ENCODE measurements at regions not wholly inside any gene's neighbourhood (a gene's known extent, or its start where the extent isn't known, plus 50 kb on each side); places are given as distances from the start of the nearest gene placed in this dataset.

- Histone ChIP-seq H3K79me2 (ENCODE audit: insufficient read depth, low read depth) (no peaks in the 10 kb centered on the region), H3K4me1 (ENCODE audit: low read depth, poor library complexity, severe bottlenecking) (no peaks in the 10 kb centered on the region), H2AFZ (ENCODE audit: low read depth) (no peak overlapping the region), H3K9ac (no peak overlapping the region), H3K4me2 (no peak overlapping the region), H3K36me3 (ENCODE audit: insufficient read depth) (no peaks in the 10 kb centered on the region), H4K20me1 (ENCODE audit: insufficient read depth) (no peaks in the 10 kb centered on the region), H3K27me3 (ENCODE audit: insufficient read depth, low read depth) (no peaks in the 10 kb centered on the region), H3K4me3 (IDR thresholded peaks at IDR 0.05; ENCODE audit: insufficient read depth, low read depth, low read length) (no peak overlapping the region), H3K27ac (no peak overlapping the region)
- TF ChIP-seq CTCF (conservative IDR thresholded peaks at IDR 0.05; ENCODE audit: low read depth, low read length) = no peak
These were observed 309.5 kb upstream of the PODXL start for GRCh38 chr7:131865911-131866310.

- Histone ChIP-seq H4K20me1 (ENCODE audit: insufficient read depth) (no peaks in the 10 kb centered on the region), H3K9ac (no peak overlapping the region), H3K27me3 (ENCODE audit: insufficient read depth, low read depth) (no peaks in the 10 kb centered on the region), H3K36me3 (ENCODE audit: insufficient read depth) (no peaks in the 10 kb centered on the region), H3K27ac (no peak overlapping the region), H3K4me1 (ENCODE audit: low read depth, poor library complexity, severe bottlenecking) (no peaks in the 10 kb centered on the region), H2AFZ (ENCODE audit: low read depth) (no peak overlapping the region), H3K79me2 (ENCODE audit: insufficient read depth, low read depth) (no peaks in the 10 kb centered on the region), H3K4me3 (IDR thresholded peaks at IDR 0.05; ENCODE audit: insufficient read depth, low read depth, low read length) (no peak overlapping the region), H3K4me2 (no peak overlapping the region)
- no peak for TF ChIP-seq CTCF (conservative IDR thresholded peaks at IDR 0.05; ENCODE audit: low read depth, low read length)
These were observed 305.4 kb upstream of the PODXL start for GRCh38 chr7:131861620-131862346.

- Histone ChIP-seq H3K36me3 (ENCODE audit: insufficient read depth) (no peaks in the 10 kb centered on the region), H3K27me3 (ENCODE audit: insufficient read depth, low read depth) (no peaks in the 10 kb centered on the region), H3K79me2 (ENCODE audit: insufficient read depth, low read depth) (no peaks in the 10 kb centered on the region), H2AFZ (ENCODE audit: low read depth) (no peak overlapping the region), H3K4me3 (IDR thresholded peaks at IDR 0.05; ENCODE audit: insufficient read depth, low read depth, low read length) (no peak overlapping the region), H3K27ac (no peak overlapping the region), H3K9ac (no peak overlapping the region), H3K4me1 (ENCODE audit: low read depth, poor library complexity, severe bottlenecking) (no peaks in the 10 kb centered on the region), H3K4me2 (no peak overlapping the region), H4K20me1 (ENCODE audit: insufficient read depth) (no peaks in the 10 kb centered on the region)
- peak; percentile 93 for TF ChIP-seq CTCF (conservative IDR thresholded peaks at IDR 0.05; ENCODE audit: low read depth, low read length)
These were observed 302.9 kb upstream of the PODXL start for GRCh38 chr7:131859147-131859821.

DNA sequence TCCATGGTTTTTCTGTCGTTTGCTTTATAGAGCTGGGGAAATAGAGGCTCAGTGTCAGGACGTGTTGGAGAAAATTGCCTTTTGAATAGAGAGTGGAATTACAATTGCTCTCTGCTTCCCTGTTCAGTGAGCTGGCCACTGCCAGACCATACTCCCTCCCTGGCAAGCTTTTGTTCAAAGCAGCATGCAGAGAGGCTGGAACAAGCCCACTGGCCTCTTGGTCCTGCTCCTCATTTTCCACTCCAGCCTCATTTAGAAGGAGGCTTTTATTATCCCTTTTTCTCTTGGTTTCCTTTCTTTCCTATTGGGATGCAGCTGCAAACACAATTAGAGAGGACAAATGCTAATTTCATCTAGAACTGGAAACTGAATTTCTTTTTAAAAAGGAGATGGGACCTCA lies 302.2 kb upstream of the PODXL start:
- TF ChIP-seq CTCF (conservative IDR thresholded peaks at IDR 0.05; ENCODE audit: low read depth, low read length) = no peak
- no peak overlapping the region for H3K4me2 ChIP-seq
- H3K4me3 ChIP-seq (IDR thresholded peaks at IDR 0.05; ENCODE audit: insufficient read depth, low read depth, low read length) = no peak overlapping the region
- no peak overlapping the region for H2AFZ ChIP-seq (ENCODE audit: low read depth)
- no peaks in the 10 kb centered on the region for H3K4me1 ChIP-seq (ENCODE audit: low read depth, poor library complexity, severe bottlenecking)
- no peaks in the 10 kb centered on the region for H3K27me3 ChIP-seq (ENCODE audit: insufficient read depth, low read depth)
- no peaks in the 10 kb centered on the region for H3K36me3 ChIP-seq (ENCODE audit: insufficient read depth)
- no peaks in the 10 kb centered on the region for H4K20me1 ChIP-seq (ENCODE audit: insufficient read depth)
- H3K9ac ChIP-seq = no peak overlapping the region
- H3K79me2 ChIP-seq (ENCODE audit: insufficient read depth, low read depth) = no peaks in the 10 kb centered on the region
- H3K27ac ChIP-seq = no peak overlapping the region
